ENCODE measurements at regions not wholly inside any gene's neighbourhood (a gene's known extent, or its start where the extent isn't known, plus 50 kb on each side); places are given as distances from the start of the nearest gene placed in this dataset.

DNA sequence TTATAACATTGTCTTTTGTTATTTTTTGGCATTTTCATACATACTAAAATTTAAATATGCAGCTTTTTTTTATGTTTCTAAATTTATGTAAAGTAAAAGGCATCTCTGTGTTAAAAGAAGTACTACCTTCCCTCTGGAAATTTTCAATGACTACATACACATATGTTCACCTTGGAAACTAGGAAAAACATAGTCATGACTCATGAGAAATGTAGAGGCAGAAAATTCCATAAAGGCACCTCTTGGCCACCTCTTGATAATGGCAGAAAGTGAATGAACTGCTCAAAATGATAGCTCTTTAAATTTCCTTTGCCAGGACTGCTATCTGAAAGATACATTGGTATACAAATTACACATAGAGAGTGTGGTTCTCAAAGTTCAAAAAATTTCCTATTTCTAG, 889.1 kb upstream of the ZEB2 start:
- TF ChIP-seq, protein P1, sequence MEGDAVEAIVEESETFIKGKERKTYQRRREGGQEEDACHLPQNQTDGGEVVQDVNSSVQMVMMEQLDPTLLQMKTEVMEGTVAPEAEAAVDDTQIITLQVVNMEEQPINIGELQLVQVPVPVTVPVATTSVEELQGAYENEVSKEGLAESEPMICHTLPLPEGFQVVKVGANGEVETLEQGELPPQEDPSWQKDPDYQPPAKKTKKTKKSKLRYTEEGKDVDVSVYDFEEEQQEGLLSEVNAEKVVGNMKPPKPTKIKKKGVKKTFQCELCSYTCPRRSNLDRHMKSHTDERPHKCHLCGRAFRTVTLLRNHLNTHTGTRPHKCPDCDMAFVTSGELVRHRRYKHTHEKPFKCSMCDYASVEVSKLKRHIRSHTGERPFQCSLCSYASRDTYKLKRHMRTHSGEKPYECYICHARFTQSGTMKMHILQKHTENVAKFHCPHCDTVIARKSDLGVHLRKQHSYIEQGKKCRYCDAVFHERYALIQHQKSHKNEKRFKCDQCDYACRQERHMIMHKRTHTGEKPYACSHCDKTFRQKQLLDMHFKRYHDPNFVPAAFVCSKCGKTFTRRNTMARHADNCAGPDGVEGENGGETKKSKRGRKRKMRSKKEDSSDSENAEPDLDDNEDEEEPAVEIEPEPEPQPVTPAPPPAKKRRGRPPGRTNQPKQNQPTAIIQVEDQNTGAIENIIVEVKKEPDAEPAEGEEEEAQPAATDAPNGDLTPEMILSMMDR (IDR thresholded peaks at IDR 0.05; ENCODE audit: extremely low read depth, insufficient read depth, missing control alignments): no peak
- in situ Hi-C loops (cut with MboI; ENCODE audit: low pct_unique_long_range_greater_than_20kb, low sequenced_read_pairs, unreplicated experiment): no loop called here
- DNase-seq (ENCODE audit: low spot score): no peak

DNA sequence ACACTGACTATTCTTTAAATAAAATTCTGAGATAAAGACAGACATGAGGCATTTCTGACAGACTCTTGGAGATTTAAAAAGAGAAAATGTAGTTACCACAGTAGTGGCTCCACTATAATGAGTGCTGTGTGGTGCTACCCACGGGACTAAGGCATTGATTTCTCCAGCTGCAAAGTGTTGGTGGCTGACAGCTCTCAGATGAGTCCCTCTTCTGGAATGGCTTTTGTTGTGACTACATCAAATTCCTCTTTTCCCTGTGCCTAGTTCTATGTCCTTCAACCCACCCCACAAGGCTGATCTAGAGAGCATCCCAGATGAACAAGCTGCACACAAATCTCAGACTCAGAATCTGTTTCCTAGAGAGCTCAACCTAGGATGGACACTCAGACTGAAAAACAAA, 884.8 kb upstream of the ZEB2 start:
- in situ Hi-C loops (cut with MboI; ENCODE audit: low pct_unique_long_range_greater_than_20kb, low sequenced_read_pairs, unreplicated experiment): no loop called here
- no peak for DNase-seq (ENCODE audit: low spot score)
- TF ChIP-seq, protein P1 (IDR thresholded peaks at IDR 0.05; ENCODE audit: extremely low read depth, insufficient read depth, missing control alignments): no peak

DNA sequence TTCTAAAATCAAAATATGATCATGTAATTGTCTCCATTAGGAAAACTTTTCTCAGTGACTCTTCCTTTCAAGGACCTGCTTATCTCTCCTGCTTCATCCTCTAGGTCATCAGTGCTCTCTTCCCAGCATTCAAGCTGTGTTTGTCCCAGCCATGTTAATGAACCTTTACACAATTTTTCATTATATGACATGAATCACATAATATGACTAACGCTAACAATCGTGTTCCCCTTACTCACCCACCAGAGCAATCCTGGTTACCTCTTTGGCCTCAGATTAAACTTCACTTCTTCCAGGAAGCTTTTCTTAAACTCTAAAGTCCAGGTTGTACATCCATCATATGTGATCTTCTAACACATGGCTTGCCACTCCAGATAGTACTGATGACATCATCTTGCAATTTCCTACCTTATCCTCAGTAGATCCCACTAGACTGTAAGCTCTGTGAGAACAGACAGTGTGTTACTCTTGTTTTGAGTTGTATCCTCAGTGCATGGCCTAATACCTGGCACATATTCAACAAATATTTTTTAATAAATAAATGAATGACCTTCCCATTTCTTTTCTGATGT, 882.9 kb upstream of the ZEB2 start:
- in situ Hi-C loops (cut with MboI; ENCODE audit: low pct_unique_long_range_greater_than_20kb, low sequenced_read_pairs, unreplicated experiment): no loop called here

DNA sequence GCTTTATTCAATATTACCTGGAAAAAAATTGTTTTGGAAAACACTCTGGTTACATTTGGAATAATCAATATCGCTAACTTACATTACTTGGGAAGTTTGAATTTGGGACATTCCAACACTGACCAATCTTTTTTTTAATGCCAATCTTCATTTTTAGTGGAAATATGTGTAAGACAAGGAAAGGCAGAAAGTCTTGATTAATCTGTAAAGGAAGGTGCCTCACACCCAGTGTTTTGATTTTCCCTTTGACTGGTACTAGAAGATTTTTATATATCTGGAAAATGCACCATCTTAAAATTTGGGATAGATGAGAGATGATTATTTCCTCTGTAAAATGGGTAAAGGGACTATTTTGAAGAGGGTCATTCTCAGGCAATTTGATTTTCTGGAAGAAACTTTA, 879.2 kb upstream of the ZEB2 start:
- in situ Hi-C loops (cut with MboI; ENCODE audit: low pct_unique_long_range_greater_than_20kb, low sequenced_read_pairs, unreplicated experiment): no loop called here
- no peak for DNase-seq (ENCODE audit: low spot score)
- TF ChIP-seq, protein P1 (IDR thresholded peaks at IDR 0.05; ENCODE audit: extremely low read depth, insufficient read depth, missing control alignments): no peak

More for the DNA sequence above, 882.9 kb upstream of the ZEB2 start:
- DNase-seq (ENCODE audit: low spot score): no peak
- TF ChIP-seq, protein P1 (IDR thresholded peaks at IDR 0.05; ENCODE audit: extremely low read depth, insufficient read depth, missing control alignments): no peak

DNA sequence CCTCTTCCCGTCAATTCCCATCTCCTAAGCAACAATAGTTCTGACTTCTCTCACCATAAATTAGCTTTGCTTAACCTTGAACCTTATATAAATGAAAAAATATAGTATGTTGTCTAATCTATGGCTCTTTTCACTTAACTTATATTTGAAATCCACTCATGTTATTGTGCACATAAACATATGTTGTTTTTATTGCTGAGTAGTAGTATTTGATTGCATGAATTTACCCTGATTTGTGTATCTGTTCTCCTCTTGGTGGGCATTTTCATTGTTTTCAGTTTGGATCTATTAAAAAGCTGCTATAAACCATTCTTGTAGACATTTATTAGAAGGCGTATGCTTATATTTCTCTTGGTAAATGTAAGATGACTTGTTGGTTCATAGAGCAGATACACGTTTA, 874.3 kb upstream of the ZEB2 start:
- no peak for DNase-seq (ENCODE audit: low spot score)
- in situ Hi-C loops (cut with MboI; ENCODE audit: low pct_unique_long_range_greater_than_20kb, low sequenced_read_pairs, unreplicated experiment): no loop called here
- TF ChIP-seq, protein P1 (IDR thresholded peaks at IDR 0.05; ENCODE audit: extremely low read depth, insufficient read depth, missing control alignments): no peak

DNA sequence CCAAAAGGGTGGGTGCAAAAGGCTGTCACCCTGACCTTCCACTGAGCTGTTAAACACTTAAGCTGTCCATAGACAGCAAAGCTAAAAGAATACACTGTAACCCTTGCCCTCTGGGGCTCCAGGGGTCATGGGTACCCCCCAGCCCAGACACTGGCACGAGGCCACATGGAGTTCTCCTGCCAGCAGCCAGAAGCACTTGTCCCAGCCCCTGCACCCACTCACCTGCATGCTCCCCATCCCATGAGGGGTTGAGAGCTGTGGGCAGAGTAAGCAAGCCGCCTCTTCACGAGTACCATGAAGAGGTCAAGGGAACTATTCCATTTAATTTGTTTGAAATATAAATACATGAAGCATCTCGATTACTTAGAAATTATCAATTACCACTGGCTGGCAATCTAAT, 867.1 kb upstream of the ZEB2 start:
- in situ Hi-C loops (cut with MboI; ENCODE audit: low pct_unique_long_range_greater_than_20kb, low sequenced_read_pairs, unreplicated experiment): no loop called here
- no peak for DNase-seq (ENCODE audit: low spot score)
- TF ChIP-seq, protein P1 (IDR thresholded peaks at IDR 0.05; ENCODE audit: extremely low read depth, insufficient read depth, missing control alignments): no peak

DNA sequence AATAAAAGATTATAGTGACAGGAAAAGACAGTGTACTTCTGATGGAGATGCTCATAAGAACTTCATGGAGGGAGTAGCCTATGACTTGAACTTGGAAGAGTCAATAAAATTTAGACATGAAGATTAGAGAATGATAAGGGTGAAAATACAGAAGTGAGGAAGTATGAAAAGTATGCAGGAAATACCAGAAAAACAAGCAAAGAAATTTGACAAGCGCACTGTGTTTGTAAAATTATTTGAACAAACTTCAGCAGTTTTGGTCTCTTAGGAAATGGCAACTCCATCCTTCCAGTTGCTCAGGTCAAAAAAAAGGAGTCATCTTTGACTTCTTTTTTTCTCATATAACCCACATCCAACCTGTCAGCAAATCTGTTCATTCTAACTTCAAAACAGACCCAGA, 864.0 kb upstream of the ZEB2 start:
- DNase-seq (ENCODE audit: low spot score): no peak
- TF ChIP-seq, protein P1 (IDR thresholded peaks at IDR 0.05; ENCODE audit: extremely low read depth, insufficient read depth, missing control alignments): no peak
- in situ Hi-C loops (cut with MboI; ENCODE audit: low pct_unique_long_range_greater_than_20kb, low sequenced_read_pairs, unreplicated experiment): no loop called here

Data from GM13977 (cell line).